GM13977 (cell line): ENCODE measurements at regions not wholly inside any gene's neighbourhood (a gene's known extent, or its start where the extent isn't known, plus 50 kb on each side); places are given as distances from the start of the nearest gene placed in this dataset.

Experiments
- DNase-seq: peaks from one replicate; pipeline ENCODE4 v3.0.0; 2012; ENCODE audit warnings: low spot score
- CTCF ChIP-seq: IDR thresholded peaks from 2 replicates; pipeline ENCODE4 v1.5.1; 2012; ENCODE audit warnings: mild to moderate bottlenecking, control low read depth; ENCODE audit not compliant: insufficient read depth; ENCODE audit errors: extremely low read depth, missing control alignments
- in situ Hi-C: fragments of 300-500 bp; cut with MboI; formaldehyde crosslinking; loops from one replicate; pipeline ENCODE4 v1.12.0; 2022; ENCODE audit warnings: low sequenced_read_pairs, low pct_unique_long_range_greater_than_20kb, mixed read lengths, inconsistent platforms; ENCODE audit not compliant: unreplicated experiment

- in situ Hi-C loops: no loop called here
- no peak for DNase-seq
Measured at GRCh38 chr5:67372887-67373286, 176.3 kb upstream of the CD180 start.

GRCh38 chr5:67371924-67372323, 175.3 kb upstream of the CD180 start:
- in situ Hi-C loops: no loop called here
- no peak for TF ChIP-seq CTCF
- DNase-seq: no peak

More at GRCh38 chr5:67372887-67373286, 176.3 kb upstream of the CD180 start:
- no peak for TF ChIP-seq CTCF

GRCh38 chr5:67366691-67367395, 170.2 kb upstream of the CD180 start:
- in situ Hi-C loops: no loop called here
- DNase-seq: no peak
- TF ChIP-seq CTCF: no peak

- in situ Hi-C loops: no loop called here
- no peak for DNase-seq
Measured at GRCh38 chr5:67366276-67366675, 169.7 kb upstream of the CD180 start.

GRCh38 chr5:67364381-67364970, 167.9 kb upstream of the CD180 start:
- in situ Hi-C loops: no loop called here
- no peak for DNase-seq
- no peak for TF ChIP-seq CTCF

More at GRCh38 chr5:67366276-67366675, 169.7 kb upstream of the CD180 start:
- no peak for TF ChIP-seq CTCF

- in situ Hi-C loops: no loop called here
- DNase-seq: no peak
- no peak for TF ChIP-seq CTCF
Measured at GRCh38 chr5:67363963-67364362, 167.4 kb upstream of the CD180 start.
